ENCODE measurements at regions not wholly inside any gene's neighbourhood (a gene's known extent, or its start where the extent isn't known, plus 50 kb on each side); places are given as distances from the start of the nearest gene placed in this dataset.

DNA sequence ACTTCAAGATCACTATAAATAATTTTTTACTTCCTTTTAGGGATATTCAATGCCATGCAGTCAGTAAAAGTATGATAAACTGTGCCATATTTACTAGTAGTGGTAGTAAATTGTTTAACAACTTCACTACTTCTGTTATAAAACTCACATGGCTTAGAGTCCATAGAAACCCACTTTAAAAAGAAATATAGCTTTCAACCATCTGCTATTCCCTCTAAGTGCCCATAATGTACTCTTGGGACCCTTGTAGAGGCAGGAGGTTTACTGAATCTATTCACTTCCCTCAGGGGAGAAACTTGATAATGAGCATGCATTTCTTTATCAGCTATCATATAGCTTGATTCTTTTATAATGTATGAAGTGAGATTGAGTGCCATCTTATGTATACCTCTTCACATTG is 1448.4 kb upstream of the ALCAM start:
- DNase-seq = no peak
- Mint-ChIP-seq H3K4me1 (no peaks in the 10 kb centered on the region), H3K27me3 (ENCODE audit: low read depth, poor library complexity) (no peaks in the 10 kb centered on the region), H3K27ac (no peak overlapping the region), H3K4me3 (no peak overlapping the region), H3K9me3 (no peaks in the 10 kb centered on the region), H3K36me3 (ENCODE audit: low read depth) (no peaks in the 10 kb centered on the region)
- TF ChIP-seq, protein P1, sequence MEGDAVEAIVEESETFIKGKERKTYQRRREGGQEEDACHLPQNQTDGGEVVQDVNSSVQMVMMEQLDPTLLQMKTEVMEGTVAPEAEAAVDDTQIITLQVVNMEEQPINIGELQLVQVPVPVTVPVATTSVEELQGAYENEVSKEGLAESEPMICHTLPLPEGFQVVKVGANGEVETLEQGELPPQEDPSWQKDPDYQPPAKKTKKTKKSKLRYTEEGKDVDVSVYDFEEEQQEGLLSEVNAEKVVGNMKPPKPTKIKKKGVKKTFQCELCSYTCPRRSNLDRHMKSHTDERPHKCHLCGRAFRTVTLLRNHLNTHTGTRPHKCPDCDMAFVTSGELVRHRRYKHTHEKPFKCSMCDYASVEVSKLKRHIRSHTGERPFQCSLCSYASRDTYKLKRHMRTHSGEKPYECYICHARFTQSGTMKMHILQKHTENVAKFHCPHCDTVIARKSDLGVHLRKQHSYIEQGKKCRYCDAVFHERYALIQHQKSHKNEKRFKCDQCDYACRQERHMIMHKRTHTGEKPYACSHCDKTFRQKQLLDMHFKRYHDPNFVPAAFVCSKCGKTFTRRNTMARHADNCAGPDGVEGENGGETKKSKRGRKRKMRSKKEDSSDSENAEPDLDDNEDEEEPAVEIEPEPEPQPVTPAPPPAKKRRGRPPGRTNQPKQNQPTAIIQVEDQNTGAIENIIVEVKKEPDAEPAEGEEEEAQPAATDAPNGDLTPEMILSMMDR (IDR thresholded peaks at IDR 0.05) = no peak

- H3K27ac Mint-ChIP-seq = no peak overlapping the region
- TF ChIP-seq, protein P1 (IDR thresholded peaks at IDR 0.05) = no peak
Observed at GRCh38 chr3:103919327-103919726, 1447.4 kb upstream of the ALCAM start.

DNA sequence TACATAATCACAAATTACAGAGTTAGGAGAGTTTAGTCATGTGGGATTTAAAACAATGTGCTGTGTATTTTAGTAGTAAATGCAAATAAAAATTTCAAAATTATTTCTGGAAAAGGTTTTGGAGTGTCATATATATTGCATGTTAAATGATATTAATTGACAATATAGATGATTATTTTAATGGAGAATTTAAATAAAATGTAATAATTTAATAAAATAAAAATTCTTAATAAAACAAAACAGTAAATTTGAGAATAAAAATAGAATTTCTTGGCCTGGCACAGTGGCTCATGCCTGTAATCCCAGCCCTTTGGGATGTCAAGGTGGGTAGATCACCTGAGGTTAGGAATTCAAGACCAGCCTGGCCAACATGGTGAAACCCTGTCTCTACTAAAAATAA is 1442.8 kb upstream of the ALCAM start:
- Mint-ChIP-seq H3K9me3 (no peaks in the 10 kb centered on the region), H3K27me3 (ENCODE audit: low read depth, poor library complexity) (no peaks in the 10 kb centered on the region), H3K4me3 (no peak overlapping the region), H3K4me1 (no peaks in the 10 kb centered on the region), H3K27ac (no peak overlapping the region), H3K36me3 (ENCODE audit: low read depth) (no peaks in the 10 kb centered on the region)
- TF ChIP-seq, protein P1 (IDR thresholded peaks at IDR 0.05) = no peak
- DNase-seq = no peak

More at GRCh38 chr3:103919327-103919726, 1447.4 kb upstream of the ALCAM start:
- DNase-seq = no peak
- Mint-ChIP-seq H3K4me1 (no peaks in the 10 kb centered on the region), H3K36me3 (ENCODE audit: low read depth) (no peaks in the 10 kb centered on the region), H3K4me3 (no peak overlapping the region), H3K9me3 (no peaks in the 10 kb centered on the region), H3K27me3 (ENCODE audit: low read depth, poor library complexity) (no peaks in the 10 kb centered on the region)

GRCh38 chr3:103924544-103924943 is 1442.2 kb upstream of the ALCAM start:
- no peak for DNase-seq
- no peaks in the 10 kb centered on the region for H3K36me3 Mint-ChIP-seq (ENCODE audit: low read depth)
- H3K4me3 Mint-ChIP-seq = no peak overlapping the region
- TF ChIP-seq, protein P1 (IDR thresholded peaks at IDR 0.05) = no peak
- no peaks in the 10 kb centered on the region for H3K4me1 Mint-ChIP-seq
- no peak overlapping the region for H3K27ac Mint-ChIP-seq
- no peaks in the 10 kb centered on the region for H3K27me3 Mint-ChIP-seq (ENCODE audit: low read depth, poor library complexity)
- H3K9me3 Mint-ChIP-seq = no peaks in the 10 kb centered on the region

- Mint-ChIP-seq H3K27me3 (ENCODE audit: low read depth, poor library complexity) (no peaks in the 10 kb centered on the region), H3K27ac (no peak overlapping the region), H3K36me3 (ENCODE audit: low read depth) (no peaks in the 10 kb centered on the region), H3K9me3 (peaks cover 1% of the 10 kb centered on the region), H3K4me3 (no peak overlapping the region), H3K4me1 (no peaks in the 10 kb centered on the region)
- DNase-seq = no peak
- TF ChIP-seq, protein P1 (IDR thresholded peaks at IDR 0.05) = no peak
Observed at GRCh38 chr3:103926936-103927335, 1439.8 kb upstream of the ALCAM start.

DNA sequence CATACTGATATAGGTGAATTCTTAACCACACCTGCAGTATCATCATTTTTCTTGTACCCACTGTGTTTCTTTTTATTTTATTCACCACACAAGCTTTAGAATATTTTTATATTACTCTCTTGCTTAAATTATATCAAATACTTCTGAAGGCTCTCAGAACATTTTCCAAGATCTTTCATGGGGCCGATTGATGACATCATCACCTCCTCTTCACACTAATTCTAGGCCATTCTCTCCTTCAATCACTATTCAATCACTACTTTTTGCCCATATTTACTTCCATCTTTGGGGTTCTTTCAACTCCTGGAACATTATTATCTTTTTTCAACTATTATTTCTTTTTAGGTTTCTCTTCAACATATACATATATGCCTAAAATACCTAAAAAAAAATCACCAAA is 1438.8 kb upstream of the ALCAM start:
- Mint-ChIP-seq H3K4me1 (no peaks in the 10 kb centered on the region), H3K36me3 (ENCODE audit: low read depth) (no peaks in the 10 kb centered on the region), H3K4me3 (no peak overlapping the region), H3K27ac (no peak overlapping the region), H3K27me3 (ENCODE audit: low read depth, poor library complexity) (no peaks in the 10 kb centered on the region), H3K9me3 (peaks cover 11% of the 10 kb centered on the region)
- TF ChIP-seq, protein P1 (IDR thresholded peaks at IDR 0.05) = no peak
- no peak for DNase-seq
